Mesothelial cell of epicardium (in vitro differentiated cells): ENCODE measurements at regions not wholly inside any gene's neighbourhood (a gene's known extent, or its start where the extent isn't known, plus 50 kb on each side); places are given as distances from the start of the nearest gene placed in this dataset.

Experiments used
- DNase-seq, 2 experiments: peaks; one replicate each; pipeline ENCODE4 v3.0.0; 2021; ENCODE audit warnings: low spot score in 2 of 2; ENCODE audit not compliant: unreplicated experiment in 2 of 2
- H3K27ac Mint-ChIP-seq: 2 replicates; pipeline ENCODE4 v1.8.0; 2021; ENCODE audit warnings: mixed read lengths
- H3K27me3 Mint-ChIP-seq: 2 replicates; pipeline ENCODE4 v1.8.0; 2021; ENCODE audit warnings: low read depth, mixed read lengths
- H3K36me3 Mint-ChIP-seq: 2 replicates; pipeline ENCODE4 v1.8.0; 2021; ENCODE audit warnings: mixed read lengths
- H3K4me1 Mint-ChIP-seq: 2 replicates; pipeline ENCODE4 v1.8.0; 2021; ENCODE audit warnings: mixed read lengths
- H3K4me3 Mint-ChIP-seq: 2 replicates; pipeline ENCODE4 v1.8.0; 2021; ENCODE audit warnings: mild to moderate bottlenecking, moderate library complexity, mixed read lengths
- H3K9me3 Mint-ChIP-seq: 2 replicates; pipeline ENCODE4 v1.8.0; 2021; ENCODE audit warnings: mixed read lengths
- CTCF ChIP-seq: fragments of 200-600 bp; sonication (generic); IDR thresholded peaks from one replicate; pipeline ENCODE4 v1.5.0; 2021; ENCODE audit warnings: antibody characterized with exemption; ENCODE audit not compliant: unreplicated experiment

- no peak for DNase-seq
- H3K4me1 Mint-ChIP-seq = no peaks in the 10 kb centered on the region
- no peaks in the 10 kb centered on the region for H3K27me3 Mint-ChIP-seq
- H3K27ac Mint-ChIP-seq = no peak overlapping the region
- no peak overlapping the region for H3K4me3 Mint-ChIP-seq
- no peak for TF ChIP-seq CTCF
- H3K9me3 Mint-ChIP-seq = peaks cover 21% of the 10 kb centered on the region
- no peaks in the 10 kb centered on the region for H3K36me3 Mint-ChIP-seq
Observed at GRCh38 chr3:74564560-74564959, 49.9 kb downstream of the CNTN3 start.

GRCh38 chr3:74562558-74563269 is 51.7 kb downstream of the CNTN3 start:
- no peaks in the 10 kb centered on the region for H3K36me3 Mint-ChIP-seq

GRCh38 chr3:74561881-74562280 is 52.6 kb downstream of the CNTN3 start:
- Mint-ChIP-seq H3K36me3 (no peaks in the 10 kb centered on the region), H3K27me3 (no peaks in the 10 kb centered on the region), H3K9me3 (peaks cover 24% of the 10 kb centered on the region), H3K4me3 (no peak overlapping the region), H3K4me1 (no peaks in the 10 kb centered on the region), H3K27ac (no peak overlapping the region)
- no peak for DNase-seq
- no peak for TF ChIP-seq CTCF

More at GRCh38 chr3:74562558-74563269, 51.7 kb downstream of the CNTN3 start:
- no peak for TF ChIP-seq CTCF
- H3K4me1 Mint-ChIP-seq = no peaks in the 10 kb centered on the region
- DNase-seq = no peak
- peaks cover 24% of the 10 kb centered on the region for H3K9me3 Mint-ChIP-seq
- no peaks in the 10 kb centered on the region for H3K27me3 Mint-ChIP-seq
- no peak overlapping the region for H3K27ac Mint-ChIP-seq
- no peak overlapping the region for H3K4me3 Mint-ChIP-seq

GRCh38 chr3:74559261-74559660 is 55.2 kb downstream of the CNTN3 start:
- H3K4me3 Mint-ChIP-seq = no peak overlapping the region
- no peak for TF ChIP-seq CTCF
- H3K36me3 Mint-ChIP-seq = no peaks in the 10 kb centered on the region
- peaks cover 38% of the 10 kb centered on the region for H3K9me3 Mint-ChIP-seq
- no peak for DNase-seq
- no peak overlapping the region for H3K27ac Mint-ChIP-seq
- H3K27me3 Mint-ChIP-seq = no peaks in the 10 kb centered on the region
- no peaks in the 10 kb centered on the region for H3K4me1 Mint-ChIP-seq

GRCh38 chr3:74550686-74551085 is 63.8 kb downstream of the CNTN3 start:
- DNase-seq = no peak
- no peak for TF ChIP-seq CTCF
- Mint-ChIP-seq H3K27me3 (no peaks in the 10 kb centered on the region), H3K4me1 (no peaks in the 10 kb centered on the region), H3K27ac (no peak overlapping the region), H3K36me3 (no peaks in the 10 kb centered on the region), H3K4me3 (no peak overlapping the region), H3K9me3 (peaks cover 37% of the 10 kb centered on the region)
